ENCODE measurements at regions not wholly inside any gene's neighbourhood (a gene's known extent, or its start where the extent isn't known, plus 50 kb on each side); places are given as distances from the start of the nearest gene placed in this dataset.

GRCh38 chr21:18138507-18138906, 106.1 kb upstream of the CHODL start:
- no peak for DNase-seq (ENCODE audit: low read depth, low spot score)
- no peaks in the 10 kb centered on the region; the same call in 1 of the 2 replicates for H3K9me3 ChIP-seq (ENCODE audit: control insufficient read depth, insufficient read depth, low read length)
- H3K4me3 ChIP-seq (ENCODE audit: low read depth, low read length), result no peak overlapping the region
- CTCF ChIA-PET, result no interaction called here
- H3K27me3 ChIP-seq (ENCODE audit: control insufficient read depth, insufficient read depth, low read length), result no peaks in the 10 kb centered on the region
- no peak for TF ChIP-seq CTCF (IDR thresholded peaks at IDR 0.05; ENCODE audit: low read depth, low read length)
- POLR2A ChIA-PET, result no interaction called here
- H3K27ac ChIP-seq (ENCODE audit: low read depth, low read length), result no peak overlapping the region

- no peaks in the 10 kb centered on the region for H3K27me3 ChIP-seq (ENCODE audit: control insufficient read depth, insufficient read depth, low read length)
- TF ChIP-seq CTCF (IDR thresholded peaks at IDR 0.05; ENCODE audit: low read depth, low read length), result no peak
- H3K27ac ChIP-seq (ENCODE audit: low read depth, low read length), result no peak overlapping the region
- DNase-seq (ENCODE audit: low read depth, low spot score), result no peak
- ChIA-PET CTCF (no interaction called here), POLR2A (no interaction called here)
- no peak overlapping the region for H3K4me3 ChIP-seq (ENCODE audit: low read depth, low read length)
- H3K9me3 ChIP-seq (ENCODE audit: control insufficient read depth, insufficient read depth, low read length), result peaks cover 5% of the 10 kb centered on the region
Observed at GRCh38 chr21:18129526-18129925, 115.1 kb upstream of the CHODL start.

- Histone ChIP-seq H3K27ac (ENCODE audit: low read depth, low read length) (no peak overlapping the region), H3K27me3 (ENCODE audit: control insufficient read depth, insufficient read depth, low read length) (no peaks in the 10 kb centered on the region), H3K4me3 (ENCODE audit: low read depth, low read length) (no peak overlapping the region), H3K9me3 (ENCODE audit: control insufficient read depth, insufficient read depth, low read length) (peaks cover 16% of the 10 kb centered on the region)
- DNase-seq (ENCODE audit: low read depth, low spot score), result no peak
- no peak for TF ChIP-seq CTCF (IDR thresholded peaks at IDR 0.05; ENCODE audit: low read depth, low read length)
- ChIA-PET POLR2A (no interaction called here), CTCF (no interaction called here)
Observed at GRCh38 chr21:18118566-18118965, 126.1 kb upstream of the CHODL start.

- Histone ChIP-seq H3K27ac (ENCODE audit: low read depth, low read length) (no peak overlapping the region), H3K27me3 (ENCODE audit: control insufficient read depth, insufficient read depth, low read length) (no peaks in the 10 kb centered on the region), H3K4me3 (ENCODE audit: low read depth, low read length) (no peak overlapping the region), H3K9me3 (ENCODE audit: control insufficient read depth, insufficient read depth, low read length) (peaks cover 13% of the 10 kb centered on the region)
- TF ChIP-seq CTCF (IDR thresholded peaks at IDR 0.05; ENCODE audit: low read depth, low read length), result no peak
- ChIA-PET POLR2A (no interaction called here), CTCF (no interaction called here)
- DNase-seq (ENCODE audit: low read depth, low spot score), result no peak
Observed at GRCh38 chr21:18117176-18117575, 127.5 kb upstream of the CHODL start.

- Histone ChIP-seq H3K4me3 (ENCODE audit: low read depth, low read length) (no peak overlapping the region), H3K27me3 (ENCODE audit: control insufficient read depth, insufficient read depth, low read length) (no peaks in the 10 kb centered on the region), H3K27ac (ENCODE audit: low read depth, low read length) (no peak overlapping the region), H3K9me3 (ENCODE audit: control insufficient read depth, insufficient read depth, low read length) (peaks cover 17% of the 10 kb centered on the region)
- no peak for DNase-seq (ENCODE audit: low read depth, low spot score)
- TF ChIP-seq CTCF (IDR thresholded peaks at IDR 0.05; ENCODE audit: low read depth, low read length), result no peak
- ChIA-PET POLR2A (no interaction called here), CTCF (no interaction called here)
Observed at GRCh38 chr21:18114810-18115209, 129.8 kb upstream of the CHODL start.
